ENCODE measurements at regions not wholly inside any gene's neighbourhood (a gene's known extent, or its start where the extent isn't known, plus 50 kb on each side); places are given as distances from the start of the nearest gene placed in this dataset.

GRCh38 chr3:53957831-53958230, 66.2 kb upstream of the SELENOK start:
- WGBS, 2 donors, result 92 to 96% methylated on average over 10 of the region's 10 CpGs
- Histone ChIP-seq H3K27ac (no peak overlapping the region), H3K36me3 (no peaks in the 10 kb centered on the region), H3K9me3 (no peaks in the 10 kb centered on the region), H3K4me3 (replicated peaks in 1 of 3) (no peak overlapping the region), H3K27me3 (no peaks in the 10 kb centered on the region), H3K4me1 (no peaks in the 10 kb centered on the region)
- no peak for DNase-seq
- intact Hi-C loops (cut with DNase I), result no loop called here
- TF ChIP-seq, protein P1, sequence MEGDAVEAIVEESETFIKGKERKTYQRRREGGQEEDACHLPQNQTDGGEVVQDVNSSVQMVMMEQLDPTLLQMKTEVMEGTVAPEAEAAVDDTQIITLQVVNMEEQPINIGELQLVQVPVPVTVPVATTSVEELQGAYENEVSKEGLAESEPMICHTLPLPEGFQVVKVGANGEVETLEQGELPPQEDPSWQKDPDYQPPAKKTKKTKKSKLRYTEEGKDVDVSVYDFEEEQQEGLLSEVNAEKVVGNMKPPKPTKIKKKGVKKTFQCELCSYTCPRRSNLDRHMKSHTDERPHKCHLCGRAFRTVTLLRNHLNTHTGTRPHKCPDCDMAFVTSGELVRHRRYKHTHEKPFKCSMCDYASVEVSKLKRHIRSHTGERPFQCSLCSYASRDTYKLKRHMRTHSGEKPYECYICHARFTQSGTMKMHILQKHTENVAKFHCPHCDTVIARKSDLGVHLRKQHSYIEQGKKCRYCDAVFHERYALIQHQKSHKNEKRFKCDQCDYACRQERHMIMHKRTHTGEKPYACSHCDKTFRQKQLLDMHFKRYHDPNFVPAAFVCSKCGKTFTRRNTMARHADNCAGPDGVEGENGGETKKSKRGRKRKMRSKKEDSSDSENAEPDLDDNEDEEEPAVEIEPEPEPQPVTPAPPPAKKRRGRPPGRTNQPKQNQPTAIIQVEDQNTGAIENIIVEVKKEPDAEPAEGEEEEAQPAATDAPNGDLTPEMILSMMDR (IDR thresholded peaks at IDR 0.05), result no peak
- no peak for TF ChIP-seq POLR2A (IDR thresholded peaks at IDR 0.05)

DNA sequence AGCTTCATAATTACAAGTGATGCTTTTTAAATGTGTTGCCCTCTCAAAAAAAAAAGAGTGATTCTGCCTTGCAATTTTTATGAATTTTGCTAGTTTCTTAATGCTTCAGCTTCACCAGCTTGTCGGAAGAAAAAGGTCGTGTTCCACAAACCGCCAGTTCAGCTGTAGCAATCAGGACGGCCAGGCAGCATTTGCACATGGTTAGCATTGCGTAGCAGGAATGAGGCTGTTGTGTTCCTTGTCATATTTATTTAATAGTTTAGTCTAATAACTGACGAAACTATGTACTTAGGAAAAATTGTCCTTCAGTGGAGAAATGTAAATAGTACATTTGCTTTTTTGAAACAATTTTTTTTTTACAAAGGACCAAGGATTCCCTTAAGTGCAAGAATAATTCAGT, 64.9 kb upstream of the SELENOK start:
- H3K9me3 ChIP-seq, result no peaks in the 10 kb centered on the region
- TF ChIP-seq, protein P1 (IDR thresholded peaks at IDR 0.05), result no peak
- no peak for TF ChIP-seq POLR2A (IDR thresholded peaks at IDR 0.05)
- no peak for DNase-seq
- no peak overlapping the region for H3K27ac ChIP-seq
- no peaks in the 10 kb centered on the region for H3K36me3 ChIP-seq
- H3K27me3 ChIP-seq, result no peaks in the 10 kb centered on the region
- H3K4me1 ChIP-seq, result no peaks in the 10 kb centered on the region
- H3K4me3 ChIP-seq (replicated peaks in 1 of 3), result no peak overlapping the region
- 76 to 77% methylated on average over 6 of the region's 6 CpGs for WGBS, 2 donors
- intact Hi-C loops (cut with DNase I), result no loop called here

DNA sequence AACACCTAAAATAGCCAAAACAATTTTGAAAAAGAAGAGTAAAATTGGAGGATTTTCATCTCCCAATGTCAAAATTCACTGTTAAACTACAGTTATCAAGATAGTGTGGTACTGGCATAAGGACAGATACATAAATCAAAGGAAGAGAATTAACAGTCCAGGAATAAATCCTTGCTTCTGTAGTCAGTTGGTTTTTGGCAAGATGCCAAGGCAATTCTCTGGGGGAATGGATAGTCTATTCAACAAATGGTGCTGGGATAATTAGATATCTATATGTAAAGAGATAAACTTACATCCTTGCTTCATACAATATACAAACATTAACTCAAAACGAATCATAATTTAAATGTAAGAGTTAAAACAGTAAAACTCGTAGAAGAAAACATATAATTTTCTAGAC, 57.9 kb upstream of the SELENOK start:
- no peak overlapping the region for H3K27ac ChIP-seq
- no peaks in the 10 kb centered on the region for H3K9me3 ChIP-seq
- no peaks in the 10 kb centered on the region for H3K36me3 ChIP-seq
- TF ChIP-seq, protein P1 (IDR thresholded peaks at IDR 0.05), result no peak
- no peak for TF ChIP-seq POLR2A (IDR thresholded peaks at IDR 0.05)
- intact Hi-C loops (cut with DNase I), result no loop called here
- 66 to 73% methylated on average over 2 of the region's 2 CpGs for WGBS, 2 donors
- no peak overlapping the region for H3K4me3 ChIP-seq (replicated peaks in 1 of 3)
- H3K4me1 ChIP-seq, result no peaks in the 10 kb centered on the region
- DNase-seq, result no peak
- H3K27me3 ChIP-seq, result no peaks in the 10 kb centered on the region

GRCh38 chr3:53948174-53948573, 56.5 kb upstream of the SELENOK start:
- H3K9me3 ChIP-seq, result no peaks in the 10 kb centered on the region
- intact Hi-C loops (cut with DNase I), result no loop called here

GRCh38 chr3:53944028-53944427, 52.4 kb upstream of the SELENOK start:
- no peak overlapping the region for H3K4me3 ChIP-seq (replicated peaks in 1 of 3)
- intact Hi-C loops (cut with DNase I), result no loop called here
- WGBS, 2 donors, result 79 to 87% methylated on average over 3 of the region's 3 CpGs
- H3K36me3 ChIP-seq, result no peaks in the 10 kb centered on the region
- H3K4me1 ChIP-seq, result no peaks in the 10 kb centered on the region
- DNase-seq, result no peak
- H3K27ac ChIP-seq, result no peak overlapping the region
- H3K9me3 ChIP-seq, result no peaks in the 10 kb centered on the region
- no peaks in the 10 kb centered on the region for H3K27me3 ChIP-seq
- TF ChIP-seq, protein P1 (IDR thresholded peaks at IDR 0.05), result no peak
- TF ChIP-seq POLR2A (IDR thresholded peaks at IDR 0.05), result no peak

More at GRCh38 chr3:53948174-53948573, 56.5 kb upstream of the SELENOK start:
- TF ChIP-seq, protein P1 (IDR thresholded peaks at IDR 0.05), result no peak
- TF ChIP-seq POLR2A (IDR thresholded peaks at IDR 0.05), result no peak
- no peaks in the 10 kb centered on the region for H3K4me1 ChIP-seq
- no peaks in the 10 kb centered on the region for H3K27me3 ChIP-seq
- no peaks in the 10 kb centered on the region for H3K36me3 ChIP-seq
- 85 to 86% methylated on average over 1 of the region's 1 CpG for WGBS, 2 donors
- no peak overlapping the region for H3K27ac ChIP-seq
- no peak overlapping the region for H3K4me3 ChIP-seq (replicated peaks in 1 of 3)
- no peak for DNase-seq

All from thyroid gland (tissue), 4 donors.